ENCODE measurements at regions not wholly inside any gene's neighbourhood (a gene's known extent, or its start where the extent isn't known, plus 50 kb on each side); places are given as distances from the start of the nearest gene placed in this dataset.
"Not testable (repeated sequence)": the region's sequence is repeated elsewhere in the genome, so short reads cannot be mapped to it uniquely, and the experiment has no call there.

GRCh38 chr7:42722716-42723115 lies 189.2 kb downstream of the C7orf25 start:
- Histone ChIP-seq H3K9me3 (no peaks in the 10 kb centered on the region), H3K36me3 (no peaks in the 10 kb centered on the region), H3K4me3 (ENCODE audit: low read depth in 1 of 2, low read length in 1 of 2) (no peak overlapping the region), H3K4me1 (ENCODE audit: control insufficient read depth in 1 of 2, insufficient read depth in 1 of 2, low read depth in 1 of 2, low read length in 1 of 2) (no peaks in the 10 kb centered on the region), H3K27me3 (no peaks in the 10 kb centered on the region), H3K27ac (no peak overlapping the region)
- no peak for TF ChIP-seq CTCF (IDR thresholded peaks at IDR 0.05)

DNA sequence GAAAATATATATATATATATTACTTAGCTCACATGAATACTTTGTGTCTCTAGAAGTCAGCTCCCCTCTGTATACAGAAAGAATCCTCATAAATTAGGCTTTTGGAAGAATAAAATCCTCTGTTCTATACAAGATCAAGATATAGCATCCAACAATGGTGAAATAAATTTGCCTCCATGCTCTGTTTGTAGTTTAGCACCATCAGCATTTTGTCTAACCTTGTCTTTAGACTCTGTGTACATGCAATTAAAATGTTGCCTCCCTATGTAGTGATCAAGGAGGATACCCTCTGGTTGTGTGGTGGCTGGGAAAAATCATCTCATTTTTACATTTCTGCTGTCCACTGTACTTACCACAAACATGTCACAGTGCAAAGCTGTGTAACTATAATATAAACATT lies 189.7 kb downstream of the C7orf25 start:
- Histone ChIP-seq H3K36me3 (no peaks in the 10 kb centered on the region), H3K4me1 (ENCODE audit: control insufficient read depth in 1 of 2, insufficient read depth in 1 of 2, low read depth in 1 of 2, low read length in 1 of 2) (no peaks in the 10 kb centered on the region), H3K9me3 (no peaks in the 10 kb centered on the region), H3K4me3 (ENCODE audit: low read depth in 1 of 2, low read length in 1 of 2) (no peak overlapping the region), H3K27me3 (no peaks in the 10 kb centered on the region), H3K27ac (no peak overlapping the region)
- TF ChIP-seq CTCF (IDR thresholded peaks at IDR 0.05): no peak

- TF ChIP-seq CTCF (IDR thresholded peaks at IDR 0.05): no peak
These were observed 190.7 kb downstream of the C7orf25 start for GRCh38 chr7:42720991-42721796.

GRCh38 chr7:42720012-42720411 lies 191.9 kb downstream of the C7orf25 start:
- H3K36me3 ChIP-seq: no peaks in the 10 kb centered on the region
- no peak overlapping the region for H3K27ac ChIP-seq
- H3K4me3 ChIP-seq (ENCODE audit: low read depth in 1 of 2, low read length in 1 of 2): no peak overlapping the region
- no peak for TF ChIP-seq CTCF (IDR thresholded peaks at IDR 0.05)
- no peaks in the 10 kb centered on the region for H3K9me3 ChIP-seq
- H3K4me1 ChIP-seq (ENCODE audit: control insufficient read depth in 1 of 2, insufficient read depth in 1 of 2, low read depth in 1 of 2, low read length in 1 of 2): no peaks in the 10 kb centered on the region
- no peaks in the 10 kb centered on the region for H3K27me3 ChIP-seq

More at GRCh38 chr7:42720991-42721796, 190.7 kb downstream of the C7orf25 start:
- Histone ChIP-seq H3K27me3 (no peaks in the 10 kb centered on the region), H3K36me3 (no peaks in the 10 kb centered on the region), H3K4me1 (ENCODE audit: control insufficient read depth in 1 of 2, insufficient read depth in 1 of 2, low read depth in 1 of 2, low read length in 1 of 2) (no peaks in the 10 kb centered on the region), H3K27ac (no peak overlapping the region), H3K9me3 (no peaks in the 10 kb centered on the region), H3K4me3 (ENCODE audit: low read depth in 1 of 2, low read length in 1 of 2) (no peak overlapping the region)

GRCh38 chr7:42718466-42718865 lies 193.4 kb downstream of the C7orf25 start:
- not testable (repeated sequence) for H3K27ac ChIP-seq; H3K36me3 ChIP-seq; H3K4me3 ChIP-seq (ENCODE audit: low read depth in 1 of 2, low read length in 1 of 2); H3K9me3 ChIP-seq; H3K4me1 ChIP-seq (ENCODE audit: control insufficient read depth in 1 of 2, insufficient read depth in 1 of 2, low read depth in 1 of 2, low read length in 1 of 2); H3K27me3 ChIP-seq

DNA sequence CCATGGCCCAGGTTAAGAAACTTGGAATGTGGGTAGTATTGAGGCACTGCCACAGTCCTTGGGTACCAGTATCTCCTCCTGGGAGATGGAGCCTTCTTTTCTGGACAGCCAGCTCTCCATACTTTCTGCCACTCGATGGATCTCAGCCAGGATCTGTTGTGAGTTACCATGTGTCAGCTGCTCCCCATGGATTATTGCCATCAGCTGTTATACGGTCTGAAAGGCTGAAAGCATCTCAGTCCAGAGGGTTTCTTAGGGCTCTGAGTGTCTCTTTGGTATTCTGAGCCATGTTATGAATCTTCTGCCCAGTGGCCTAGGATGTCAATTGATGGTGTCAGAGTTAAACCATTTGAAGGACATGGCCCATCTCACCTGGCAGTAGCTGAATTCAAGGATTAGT lies 197.5 kb downstream of the C7orf25 start:
- Histone ChIP-seq H3K27me3 (no peaks in the 10 kb centered on the region), H3K27ac (no peak overlapping the region), H3K4me3 (ENCODE audit: low read depth in 1 of 2, low read length in 1 of 2) (no peak overlapping the region), H3K9me3 (no peaks in the 10 kb centered on the region), H3K4me1 (ENCODE audit: control insufficient read depth in 1 of 2, insufficient read depth in 1 of 2, low read depth in 1 of 2, low read length in 1 of 2) (no peaks in the 10 kb centered on the region), H3K36me3 (no peaks in the 10 kb centered on the region)
- TF ChIP-seq CTCF (IDR thresholded peaks at IDR 0.05): no peak
